GM12872 (cell line): ENCODE measurements at regions not wholly inside any gene's neighbourhood (a gene's known extent, or its start where the extent isn't known, plus 50 kb on each side); places are given as distances from the start of the nearest gene placed in this dataset.

Source experiments
- TF ChIP-seq, protein P1 (sequence below): IDR thresholded peaks from 3 replicates; pipeline ENCODE4 v1.5.1; 2011; ENCODE audit warnings: low read depth, mild to moderate bottlenecking, low read length, moderate library complexity; ENCODE audit not compliant: insufficient read depth

DNA sequence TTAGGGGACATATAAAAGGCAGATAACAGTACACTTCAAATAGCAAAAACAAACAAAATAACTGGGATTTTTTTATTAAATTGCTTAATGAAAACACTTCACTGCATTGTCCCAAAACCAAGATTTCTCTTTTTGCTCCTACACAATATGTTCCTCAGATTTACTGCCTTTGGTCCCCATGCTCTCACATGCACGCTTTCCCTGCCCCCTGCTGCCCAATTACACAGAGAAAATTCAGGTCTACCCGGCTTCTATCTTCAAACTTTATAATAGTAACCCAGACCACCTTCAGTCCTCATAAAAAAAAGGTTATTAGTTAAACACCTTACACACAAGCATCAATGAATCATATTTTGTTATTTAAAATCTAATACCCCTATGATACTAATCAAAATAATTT is 673.8 kb upstream of the HS3ST5 start:
- TF ChIP-seq, protein P1, sequence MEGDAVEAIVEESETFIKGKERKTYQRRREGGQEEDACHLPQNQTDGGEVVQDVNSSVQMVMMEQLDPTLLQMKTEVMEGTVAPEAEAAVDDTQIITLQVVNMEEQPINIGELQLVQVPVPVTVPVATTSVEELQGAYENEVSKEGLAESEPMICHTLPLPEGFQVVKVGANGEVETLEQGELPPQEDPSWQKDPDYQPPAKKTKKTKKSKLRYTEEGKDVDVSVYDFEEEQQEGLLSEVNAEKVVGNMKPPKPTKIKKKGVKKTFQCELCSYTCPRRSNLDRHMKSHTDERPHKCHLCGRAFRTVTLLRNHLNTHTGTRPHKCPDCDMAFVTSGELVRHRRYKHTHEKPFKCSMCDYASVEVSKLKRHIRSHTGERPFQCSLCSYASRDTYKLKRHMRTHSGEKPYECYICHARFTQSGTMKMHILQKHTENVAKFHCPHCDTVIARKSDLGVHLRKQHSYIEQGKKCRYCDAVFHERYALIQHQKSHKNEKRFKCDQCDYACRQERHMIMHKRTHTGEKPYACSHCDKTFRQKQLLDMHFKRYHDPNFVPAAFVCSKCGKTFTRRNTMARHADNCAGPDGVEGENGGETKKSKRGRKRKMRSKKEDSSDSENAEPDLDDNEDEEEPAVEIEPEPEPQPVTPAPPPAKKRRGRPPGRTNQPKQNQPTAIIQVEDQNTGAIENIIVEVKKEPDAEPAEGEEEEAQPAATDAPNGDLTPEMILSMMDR: no peak

DNA sequence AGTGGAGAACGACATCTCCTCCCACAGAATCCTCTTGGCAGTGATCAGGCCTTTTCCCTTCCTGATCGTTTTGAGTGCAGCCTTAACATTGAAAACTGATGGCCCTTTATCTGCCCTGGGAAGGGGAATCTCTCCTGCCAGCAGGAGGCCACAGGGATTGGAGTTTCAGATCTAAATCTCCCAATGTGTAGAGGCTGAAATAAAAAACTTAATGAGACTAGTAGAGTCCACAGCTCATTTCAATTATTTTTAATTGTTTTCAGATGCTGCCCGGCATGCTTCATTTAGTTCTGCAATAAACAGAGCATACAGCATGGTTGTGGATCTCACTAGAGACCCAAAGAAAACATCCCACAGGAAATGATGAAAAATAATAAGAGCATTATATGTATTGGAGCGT is 662.2 kb upstream of the HS3ST5 start:
- TF ChIP-seq, protein P1: no peak

DNA sequence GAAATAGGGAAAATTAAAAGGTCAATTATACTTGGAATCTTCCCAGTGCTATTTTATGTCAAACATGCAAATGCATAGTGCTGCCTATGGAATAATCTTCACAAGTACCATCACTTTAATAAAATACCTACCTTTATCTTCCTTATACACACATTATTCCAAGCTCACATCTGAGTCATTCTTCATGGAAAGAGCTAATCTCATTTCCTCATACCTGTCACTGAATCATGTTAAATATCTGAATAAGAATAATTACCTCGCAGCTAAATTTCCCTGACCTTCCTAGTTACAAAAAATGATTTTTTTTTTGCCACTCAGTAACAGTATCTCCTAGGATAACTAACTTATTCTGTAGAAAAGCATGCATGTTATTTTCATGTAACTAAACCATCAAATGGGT is 661.4 kb upstream of the HS3ST5 start:
- TF ChIP-seq, protein P1: no peak

DNA sequence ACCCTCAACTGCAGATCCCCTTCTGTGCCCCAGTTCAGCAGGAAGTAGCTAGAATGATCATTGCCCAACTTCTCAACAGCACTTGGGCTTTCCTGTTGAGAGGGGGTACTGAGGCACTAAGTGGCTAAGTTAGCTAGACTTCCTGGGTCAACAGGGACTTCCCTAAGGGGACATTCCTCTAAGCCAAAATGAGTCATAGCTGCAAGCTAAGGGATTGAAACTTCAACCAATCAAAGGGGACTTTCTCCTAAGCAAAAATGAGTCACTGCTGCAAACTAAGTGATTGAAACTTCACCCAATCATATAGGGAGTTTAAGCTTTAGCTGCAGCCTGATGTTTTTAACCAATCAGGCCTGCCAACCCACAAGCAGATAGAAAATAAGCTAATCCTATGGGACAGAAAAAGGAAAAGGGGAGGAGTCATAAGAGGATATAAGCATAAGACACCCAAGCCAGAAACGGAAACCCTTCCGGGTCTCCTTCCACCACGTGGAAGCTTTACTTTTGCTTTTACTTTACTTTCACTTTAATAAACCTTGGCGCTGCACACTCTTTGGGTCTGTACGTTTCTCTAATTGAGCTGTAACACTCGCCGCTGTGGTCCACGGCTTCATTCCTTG is 659.0 kb upstream of the HS3ST5 start:
- TF ChIP-seq, protein P1: no peak

DNA sequence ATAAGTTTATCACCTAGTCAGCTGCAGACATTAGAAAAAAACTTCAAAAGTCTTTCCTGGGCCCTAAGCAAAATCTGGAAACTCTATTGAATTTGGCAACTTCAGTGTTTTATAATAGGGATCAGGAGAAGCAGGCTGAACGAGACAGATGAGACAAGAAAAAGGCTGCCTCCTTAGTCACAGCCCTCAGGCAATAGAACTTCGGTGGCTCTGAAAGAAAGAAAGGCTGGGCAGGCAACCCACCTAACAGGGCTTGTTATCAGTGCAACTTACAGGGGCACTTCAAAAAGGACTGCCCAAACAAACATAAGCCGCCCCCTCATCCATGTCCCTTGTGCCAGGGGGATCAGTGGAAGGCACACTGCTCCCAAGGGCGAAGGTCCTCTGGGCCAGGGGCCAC is 657.9 kb upstream of the HS3ST5 start:
- TF ChIP-seq, protein P1: no peak

DNA sequence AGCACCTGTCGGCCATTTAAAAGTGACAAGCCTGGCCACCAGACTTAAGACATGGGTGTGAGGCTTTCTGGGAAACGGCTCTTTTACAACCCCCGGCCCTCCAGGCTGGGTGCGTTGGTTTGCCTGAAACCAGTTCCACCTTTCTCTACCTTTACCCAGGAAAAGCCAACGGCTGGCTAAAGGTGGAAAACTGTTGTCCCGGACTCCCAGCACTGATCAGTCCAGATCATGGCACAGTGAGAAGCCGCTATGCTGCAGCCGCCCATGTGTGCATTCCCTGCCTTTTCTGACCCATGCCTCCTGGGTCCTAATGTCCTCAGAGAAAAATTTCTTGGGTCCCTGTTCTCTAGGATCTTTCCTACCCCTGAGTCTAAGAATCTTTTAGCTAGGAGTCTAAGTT is 655.7 kb upstream of the HS3ST5 start:
- TF ChIP-seq, protein P1: no peak

DNA sequence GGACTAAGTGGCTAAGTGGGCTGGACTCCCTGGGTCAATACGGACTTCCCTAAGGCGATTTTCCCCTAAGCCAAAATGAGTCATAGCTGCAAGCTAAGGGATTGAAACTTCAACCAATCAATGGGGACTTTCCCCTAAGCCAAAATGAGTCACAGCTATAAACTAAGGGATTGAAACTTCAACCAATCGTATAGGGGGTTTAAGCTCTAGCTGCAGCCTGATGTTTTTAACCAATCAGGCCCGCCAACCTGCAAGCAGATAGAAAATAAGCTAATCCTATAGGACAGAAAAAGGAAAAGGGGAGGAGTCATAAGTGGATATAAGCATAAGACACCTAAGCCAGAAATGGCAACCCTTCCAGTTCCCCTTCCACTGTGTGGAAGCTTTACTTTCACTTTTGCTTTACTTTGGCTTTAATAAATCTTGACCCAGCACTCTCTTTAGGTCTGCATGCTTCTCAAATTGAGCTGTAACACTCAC is 655.0 kb upstream of the HS3ST5 start:
- TF ChIP-seq, protein P1: no peak

DNA sequence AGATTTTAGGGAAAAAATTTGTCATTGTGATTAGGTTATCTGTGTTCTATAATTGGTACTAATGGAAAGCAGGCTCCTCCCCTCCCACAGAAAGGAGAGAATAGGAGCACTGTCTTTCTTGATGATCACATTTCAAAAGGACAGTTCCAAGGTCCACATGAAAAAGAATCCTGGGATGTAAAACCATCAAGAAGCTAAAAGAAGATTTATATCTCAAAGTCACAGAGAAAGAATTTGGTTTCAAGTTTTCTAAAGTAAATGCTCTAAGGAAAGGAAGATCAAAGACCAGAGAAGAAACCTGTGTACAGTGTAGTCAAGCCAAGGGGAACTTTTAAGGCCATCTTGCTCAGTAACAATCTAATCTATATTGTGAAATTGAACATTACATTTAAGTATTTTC is 652.7 kb upstream of the HS3ST5 start:
- TF ChIP-seq, protein P1: no peak
